ENCODE measurements at regions not wholly inside any gene's neighbourhood (a gene's known extent, or its start where the extent isn't known, plus 50 kb on each side); places are given as distances from the start of the nearest gene placed in this dataset.

DNA sequence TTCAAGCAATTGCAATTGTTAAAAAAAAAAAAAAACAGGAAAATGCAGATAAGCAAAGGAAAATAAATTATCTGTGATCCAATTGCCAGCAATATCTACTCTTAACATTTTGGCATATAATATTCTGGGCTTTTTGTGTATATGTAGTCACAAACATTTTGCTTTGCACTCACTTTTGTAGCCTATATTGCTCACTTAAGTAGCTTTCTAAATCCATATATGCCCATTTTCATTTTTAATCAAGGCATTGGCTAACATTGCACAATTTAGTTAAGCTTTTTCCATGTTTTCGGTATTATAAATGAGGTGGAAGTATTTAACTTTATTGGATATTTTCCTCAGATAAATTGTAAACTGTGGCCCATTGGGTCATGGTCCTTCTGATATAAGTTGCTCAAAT lies 466.3 kb upstream of the ATP2B1 start:
- no TSS peak for BruUV-seq (replicated peaks)
- POLR2A ChIA-PET, result no interaction called here
- in situ Hi-C loops (cut with MboI) (no loop called here), intact Hi-C loops (cut with micrococcal nuclease; ENCODE audit: unreplicated experiment) (loop anchor here (2.0 kb wide), 1 partner anchor 20 kb away; no protein-coding TSS in a partner anchor)
- ATAC-seq (no peak), DNase-seq (ENCODE audit: low read depth, low spot score) (no peak), FAIRE-seq (no peak)
- CTCF ChIA-PET, result no interaction called here
- Histone ChIP-seq H3K4me3 (no peak overlapping the region), H4K20me1 (ENCODE audit: control insufficient read depth, insufficient read depth) (no peaks in the 10 kb centered on the region), H3K9ac (ENCODE audit: control insufficient read depth, insufficient read depth, low read length) (no peak overlapping the region), H3K27me3 (replicated peaks in 1 of 2; ENCODE audit: control insufficient read depth in 2 of 2, insufficient read depth in 2 of 2, low read length in 1 of 2) (no peaks in the 10 kb centered on the region), H3K36me3 (ENCODE audit: control insufficient read depth in 2 of 2, insufficient read depth in 2 of 2, low read length in 1 of 2) (no peaks in the 10 kb centered on the region), H3K9me3 (replicated peaks; ENCODE audit: control insufficient read depth, insufficient read depth, low read length) (no peaks in the 10 kb centered on the region), H3K27ac (ENCODE audit: control insufficient read depth, insufficient read depth) (no peak overlapping the region), H3K4me2 (ENCODE audit: control insufficient read depth, insufficient read depth) (no peak overlapping the region), H3K79me2 (ENCODE audit: control insufficient read depth, insufficient read depth, low read length) (no peaks in the 10 kb centered on the region), H2AFZ (ENCODE audit: control insufficient read depth, low read depth, low read length) (no peak overlapping the region), H3K4me1 (ENCODE audit: control insufficient read depth, insufficient read depth, low read length) (no peaks in the 10 kb centered on the region)
- SMC1A ChIA-PET (ENCODE audit: uncharacterized antibody, unreplicated experiment), result interaction anchor here (0.6 to 0.7 kb wide), 2 partner anchors 117 to 746 kb away, joined by 3 read pairs; no protein-coding TSS in a partner anchor
- RAD21 ChIA-PET (ENCODE audit: unreplicated experiment), result no interaction called here
- WGBS (ENCODE audit: insufficient coverage, insufficient replicate concordance, low lambda C conversion rate, missing lambda C conversion rate), result 91% methylated on average over 1 of the region's 1 CpG
- TF ChIP-seq HDAC6 (IDR thresholded peaks at IDR 0.05; ENCODE audit: unreplicated experiment), result no peak
- TF ChIP-seq NFIC (IDR thresholded peaks at IDR 0.05; ENCODE audit: low read depth, low read length), result no peak
- no peak for TF ChIP-seq TBL1XR1 (IDR thresholded peaks at IDR 0.05; ENCODE audit: low read depth, low read length)
- no peak for TF ChIP-seq SIN3A (IDR thresholded peaks at IDR 0.05; ENCODE audit: low read depth, low read length)
- TF ChIP-seq TCF3 (IDR thresholded peaks at IDR 0.05; ENCODE audit: borderline replicate concordance, insufficient read depth, low read depth, low read length), result no peak
- TF ChIP-seq EP300 (IDR thresholded peaks at IDR 0.05; ENCODE audit: borderline replicate concordance in 1 of 2, control insufficient read depth in 1 of 2, low read depth in 2 of 2, low read length in 2 of 2), result no peak
- TF ChIP-seq, protein P1, sequence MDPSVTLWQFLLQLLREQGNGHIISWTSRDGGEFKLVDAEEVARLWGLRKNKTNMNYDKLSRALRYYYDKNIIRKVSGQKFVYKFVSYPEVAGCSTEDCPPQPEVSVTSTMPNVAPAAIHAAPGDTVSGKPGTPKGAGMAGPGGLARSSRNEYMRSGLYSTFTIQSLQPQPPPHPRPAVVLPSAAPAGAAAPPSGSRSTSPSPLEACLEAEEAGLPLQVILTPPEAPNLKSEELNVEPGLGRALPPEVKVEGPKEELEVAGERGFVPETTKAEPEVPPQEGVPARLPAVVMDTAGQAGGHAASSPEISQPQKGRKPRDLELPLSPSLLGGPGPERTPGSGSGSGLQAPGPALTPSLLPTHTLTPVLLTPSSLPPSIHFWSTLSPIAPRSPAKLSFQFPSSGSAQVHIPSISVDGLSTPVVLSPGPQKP (IDR thresholded peaks at IDR 0.05; ENCODE audit: low read depth, low read length), result no peak

DNA sequence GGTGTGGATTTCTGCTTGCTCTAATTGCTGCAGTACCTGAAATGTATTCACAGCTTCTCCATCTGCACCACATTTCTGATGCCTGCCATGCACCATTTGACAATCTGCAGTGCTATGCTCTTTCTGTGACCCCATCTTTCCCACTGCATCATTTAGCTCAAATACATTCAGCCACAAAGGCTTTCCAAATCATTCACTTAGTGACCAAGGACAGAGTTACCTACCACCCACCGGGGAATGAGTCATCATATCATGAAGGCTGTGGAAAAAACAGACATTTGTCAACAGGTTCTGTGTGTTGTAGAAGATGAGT lies 465.5 kb upstream of the ATP2B1 start:
- CTCF ChIA-PET, result no interaction called here
- H3K27me3 ChIP-seq (replicated peaks in 1 of 2; ENCODE audit: control insufficient read depth in 2 of 2, insufficient read depth in 2 of 2, low read length in 1 of 2), result no peaks in the 10 kb centered on the region
- RAD21 ChIA-PET (ENCODE audit: unreplicated experiment), result no interaction called here
- H3K36me3 ChIP-seq (ENCODE audit: control insufficient read depth in 2 of 2, insufficient read depth in 2 of 2, low read length in 1 of 2), result no peaks in the 10 kb centered on the region
- H2AFZ ChIP-seq (ENCODE audit: control insufficient read depth, low read depth, low read length), result no peak overlapping the region
- in situ Hi-C loops (cut with MboI) (no loop called here), intact Hi-C loops (cut with micrococcal nuclease; ENCODE audit: unreplicated experiment) (loop anchor here (2.0 kb wide), 1 partner anchor 19 kb away; no protein-coding TSS in a partner anchor)
- no peaks in the 10 kb centered on the region for H4K20me1 ChIP-seq (ENCODE audit: control insufficient read depth, insufficient read depth)
- no peak overlapping the region for H3K27ac ChIP-seq (ENCODE audit: control insufficient read depth, insufficient read depth)
- no TSS peak for BruUV-seq (replicated peaks)
- H3K9ac ChIP-seq (ENCODE audit: control insufficient read depth, insufficient read depth, low read length), result no peak overlapping the region
- SMC1A ChIA-PET (ENCODE audit: uncharacterized antibody, unreplicated experiment), result no interaction called here
- POLR2A ChIA-PET, result no interaction called here
- DNase-seq (ENCODE audit: low read depth, low spot score) (peak; percentile 2), ATAC-seq (peak; percentile 50), FAIRE-seq (no peak)
- 0% methylated on average over 1 of the region's 1 CpG for WGBS (ENCODE audit: insufficient coverage, insufficient replicate concordance, low lambda C conversion rate, missing lambda C conversion rate)
- no peak overlapping the region for H3K4me3 ChIP-seq
- no peaks in the 10 kb centered on the region for H3K9me3 ChIP-seq (replicated peaks; ENCODE audit: control insufficient read depth, insufficient read depth, low read length)
- no peak overlapping the region for H3K4me2 ChIP-seq (ENCODE audit: control insufficient read depth, insufficient read depth)
- no peaks in the 10 kb centered on the region for H3K79me2 ChIP-seq (ENCODE audit: control insufficient read depth, insufficient read depth, low read length)
- no peak for TF ChIP-seq ZBED1 (IDR thresholded peaks at IDR 0.05; ENCODE audit: borderline replicate concordance)
- TF ChIP-seq JUNB (IDR thresholded peaks at IDR 0.05), result peak; percentile 36; the same call in 1 of the 2 replicates
- peak; percentile 74 for TF ChIP-seq RUNX3 (IDR thresholded peaks at IDR 0.05; ENCODE audit: low read length)
- peak; percentile 55; the same call in 1 of the 2 replicates for TF ChIP-seq BCL11A (IDR thresholded peaks at IDR 0.05; ENCODE audit: low read depth, low read length)
- peak; percentile 49; the same call in 1 of the 2 replicates for TF ChIP-seq NFIC (IDR thresholded peaks at IDR 0.05; ENCODE audit: low read depth, low read length)
- TF ChIP-seq, protein P2, sequence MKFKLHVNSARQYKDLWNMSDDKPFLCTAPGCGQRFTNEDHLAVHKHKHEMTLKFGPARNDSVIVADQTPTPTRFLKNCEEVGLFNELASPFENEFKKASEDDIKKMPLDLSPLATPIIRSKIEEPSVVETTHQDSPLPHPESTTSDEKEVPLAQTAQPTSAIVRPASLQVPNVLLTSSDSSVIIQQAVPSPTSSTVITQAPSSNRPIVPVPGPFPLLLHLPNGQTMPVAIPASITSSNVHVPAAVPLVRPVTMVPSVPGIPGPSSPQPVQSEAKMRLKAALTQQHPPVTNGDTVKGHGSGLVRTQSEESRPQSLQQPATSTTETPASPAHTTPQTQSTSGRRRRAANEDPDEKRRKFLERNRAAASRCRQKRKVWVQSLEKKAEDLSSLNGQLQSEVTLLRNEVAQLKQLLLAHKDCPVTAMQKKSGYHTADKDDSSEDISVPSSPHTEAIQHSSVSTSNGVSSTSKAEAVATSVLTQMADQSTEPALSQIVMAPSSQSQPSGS (IDR thresholded peaks at IDR 0.05; ENCODE audit: low read length), result peak; percentile 55; the same call in 1 of the 2 replicates
- TF ChIP-seq NFYB (IDR thresholded peaks at IDR 0.05; ENCODE audit: insufficient read depth, low read depth, low read length), result no peak
- no peak; the same call in 1 of the 2 replicates for TF ChIP-seq FOXM1 (IDR thresholded peaks at IDR 0.05; ENCODE audit: low read depth, low read length)
- no peak for TF ChIP-seq SP1 (IDR thresholded peaks at IDR 0.05; ENCODE audit: low read depth, low read length)
- no peaks in the 10 kb centered on the region for H3K4me1 ChIP-seq (ENCODE audit: control insufficient read depth, insufficient read depth, low read length)

Measured in GM12878 (cell line).